ENCODE measurements at regions not wholly inside any gene's neighbourhood (a gene's known extent, or its start where the extent isn't known, plus 50 kb on each side); places are given as distances from the start of the nearest gene placed in this dataset.

DNA sequence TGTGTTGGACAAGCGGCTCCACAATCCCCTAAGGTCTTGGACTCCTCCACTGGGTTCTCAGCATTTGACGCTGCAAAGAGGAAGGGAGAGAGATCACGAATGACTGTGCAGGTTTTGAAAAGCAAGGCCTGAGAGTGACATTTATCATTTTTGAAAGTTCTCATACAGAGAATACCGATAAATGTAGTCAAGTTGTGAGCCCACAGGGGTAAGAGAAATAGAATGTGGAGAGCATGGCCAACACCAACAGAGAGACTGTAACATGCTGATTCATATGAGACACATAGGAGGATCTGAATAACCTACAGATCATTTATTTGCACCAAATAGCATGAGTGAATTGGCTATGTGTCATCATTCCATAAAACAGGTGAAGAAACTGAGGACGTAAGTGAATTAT is 230.5 kb upstream of the MBL2 start:
- no peaks in the 10 kb centered on the region for H3K36me3 ChIP-seq (ENCODE audit: low read length)
- TF ChIP-seq, protein P1, sequence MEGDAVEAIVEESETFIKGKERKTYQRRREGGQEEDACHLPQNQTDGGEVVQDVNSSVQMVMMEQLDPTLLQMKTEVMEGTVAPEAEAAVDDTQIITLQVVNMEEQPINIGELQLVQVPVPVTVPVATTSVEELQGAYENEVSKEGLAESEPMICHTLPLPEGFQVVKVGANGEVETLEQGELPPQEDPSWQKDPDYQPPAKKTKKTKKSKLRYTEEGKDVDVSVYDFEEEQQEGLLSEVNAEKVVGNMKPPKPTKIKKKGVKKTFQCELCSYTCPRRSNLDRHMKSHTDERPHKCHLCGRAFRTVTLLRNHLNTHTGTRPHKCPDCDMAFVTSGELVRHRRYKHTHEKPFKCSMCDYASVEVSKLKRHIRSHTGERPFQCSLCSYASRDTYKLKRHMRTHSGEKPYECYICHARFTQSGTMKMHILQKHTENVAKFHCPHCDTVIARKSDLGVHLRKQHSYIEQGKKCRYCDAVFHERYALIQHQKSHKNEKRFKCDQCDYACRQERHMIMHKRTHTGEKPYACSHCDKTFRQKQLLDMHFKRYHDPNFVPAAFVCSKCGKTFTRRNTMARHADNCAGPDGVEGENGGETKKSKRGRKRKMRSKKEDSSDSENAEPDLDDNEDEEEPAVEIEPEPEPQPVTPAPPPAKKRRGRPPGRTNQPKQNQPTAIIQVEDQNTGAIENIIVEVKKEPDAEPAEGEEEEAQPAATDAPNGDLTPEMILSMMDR (IDR thresholded peaks at IDR 0.05; ENCODE audit: insufficient read depth, low read length, poor library complexity, severe bottlenecking): no peak
- H3F3A ChIP-seq (ENCODE audit: insufficient read depth): no peaks in the 10 kb centered on the region
- H3K79me2 ChIP-seq (ENCODE audit: insufficient read depth, low read length): no peaks in the 10 kb centered on the region
- no peaks in the 10 kb centered on the region for H3K9me2 ChIP-seq (replicated peaks; ENCODE audit: insufficient read depth, low read length)
- H2AFZ ChIP-seq (ENCODE audit: low read depth, low read length, severe bottlenecking): no peak overlapping the region
- H3K4me2 ChIP-seq (ENCODE audit: low read depth, low read length, poor library complexity, severe bottlenecking): no peak overlapping the region
- no peaks in the 10 kb centered on the region for H3K9me3 ChIP-seq (ENCODE audit: insufficient read depth, low read length)
- no peak overlapping the region for H3K27ac ChIP-seq (ENCODE audit: low read depth, low read length)
- H3K4me3 ChIP-seq (ENCODE audit: insufficient read depth, low read length, poor library complexity, severe bottlenecking): no peak overlapping the region
- no peak overlapping the region for H3K9ac ChIP-seq (ENCODE audit: low read length)
- H3K27me3 ChIP-seq (ENCODE audit: low read length): no peaks in the 10 kb centered on the region
- H4K20me1 ChIP-seq (ENCODE audit: low read depth, low read length): no peaks in the 10 kb centered on the region

DNA sequence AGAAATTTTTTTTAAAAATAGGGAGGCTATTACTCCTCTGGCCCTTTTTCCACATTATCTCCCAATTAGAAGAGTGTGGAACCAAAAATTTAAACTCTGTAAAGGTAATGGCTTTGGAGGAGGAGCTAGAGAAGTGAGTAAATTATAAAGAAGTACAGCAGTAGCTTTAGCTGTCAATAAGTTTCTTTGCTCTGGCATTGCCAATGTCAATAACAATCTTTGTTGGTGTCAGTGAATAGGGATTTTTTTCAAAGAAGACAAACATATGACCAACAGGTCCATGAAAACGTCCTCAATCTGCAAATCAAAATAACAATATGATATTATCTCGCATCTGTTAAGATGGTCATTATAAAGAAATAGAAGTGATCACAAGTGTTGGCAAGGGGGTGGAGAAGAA is 227.1 kb upstream of the MBL2 start:
- TF ChIP-seq EZH2phosphoT487 (conservative IDR thresholded peaks at IDR 0.05; ENCODE audit: low read length): no peak
- TF ChIP-seq, protein P1 (IDR thresholded peaks at IDR 0.05; ENCODE audit: insufficient read depth, low read length, poor library complexity, severe bottlenecking): no peak
- H2AFZ ChIP-seq (ENCODE audit: low read depth, low read length, severe bottlenecking): no peak overlapping the region

DNA sequence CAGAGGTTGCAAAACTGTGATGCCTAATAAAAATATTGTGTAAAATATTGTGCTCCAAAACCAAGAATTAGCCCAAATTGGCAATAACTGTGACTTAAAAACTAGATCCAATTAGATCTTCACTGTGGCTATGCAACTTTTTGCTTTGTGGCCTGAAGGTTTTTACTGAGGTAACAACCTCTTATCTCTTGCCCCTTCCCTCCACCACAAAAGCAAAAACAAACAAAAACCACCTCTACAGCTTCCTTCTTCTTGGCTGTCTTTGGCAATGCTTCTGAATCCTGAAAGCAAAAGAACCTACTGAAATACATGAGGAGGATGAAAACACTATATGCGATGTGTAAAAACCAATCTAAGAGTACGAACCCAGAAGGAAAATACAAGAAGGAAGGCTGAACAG is 226.7 kb upstream of the MBL2 start:
- H3K4me2 ChIP-seq (ENCODE audit: low read depth, low read length, poor library complexity, severe bottlenecking): no peak overlapping the region
- no peak for TF ChIP-seq EZH2phosphoT487 (conservative IDR thresholded peaks at IDR 0.05; ENCODE audit: low read length)
- TF ChIP-seq, protein P1 (IDR thresholded peaks at IDR 0.05; ENCODE audit: insufficient read depth, low read length, poor library complexity, severe bottlenecking): no peak
- no peak overlapping the region for H3K27ac ChIP-seq (ENCODE audit: low read depth, low read length)
- H3K9me2 ChIP-seq (replicated peaks; ENCODE audit: insufficient read depth, low read length): no peaks in the 10 kb centered on the region
- no peaks in the 10 kb centered on the region for H3K27me3 ChIP-seq (ENCODE audit: low read length)
- H3F3A ChIP-seq (ENCODE audit: insufficient read depth): no peaks in the 10 kb centered on the region
- no peak overlapping the region for H2AFZ ChIP-seq (ENCODE audit: low read depth, low read length, severe bottlenecking)
- no peaks in the 10 kb centered on the region for H3K36me3 ChIP-seq (ENCODE audit: low read length)
- no peaks in the 10 kb centered on the region for H4K20me1 ChIP-seq (ENCODE audit: low read depth, low read length)
- no peaks in the 10 kb centered on the region for H3K9me3 ChIP-seq (ENCODE audit: insufficient read depth, low read length)
- H3K4me3 ChIP-seq (ENCODE audit: insufficient read depth, low read length, poor library complexity, severe bottlenecking): no peak overlapping the region
- no peak overlapping the region for H3K9ac ChIP-seq (ENCODE audit: low read length)
- H3K79me2 ChIP-seq (ENCODE audit: insufficient read depth, low read length): no peaks in the 10 kb centered on the region

More for the DNA sequence above, 227.1 kb upstream of the MBL2 start:
- H3F3A ChIP-seq (ENCODE audit: insufficient read depth): no peaks in the 10 kb centered on the region
- no peaks in the 10 kb centered on the region for H3K9me3 ChIP-seq (ENCODE audit: insufficient read depth, low read length)
- H3K27me3 ChIP-seq (ENCODE audit: low read length): no peaks in the 10 kb centered on the region
- no peaks in the 10 kb centered on the region for H3K79me2 ChIP-seq (ENCODE audit: insufficient read depth, low read length)
- no peaks in the 10 kb centered on the region for H4K20me1 ChIP-seq (ENCODE audit: low read depth, low read length)
- no peak overlapping the region for H3K4me3 ChIP-seq (ENCODE audit: insufficient read depth, low read length, poor library complexity, severe bottlenecking)
- H3K4me2 ChIP-seq (ENCODE audit: low read depth, low read length, poor library complexity, severe bottlenecking): no peak overlapping the region
- H3K9ac ChIP-seq (ENCODE audit: low read length): no peak overlapping the region
- H3K36me3 ChIP-seq (ENCODE audit: low read length): no peaks in the 10 kb centered on the region
- H3K9me2 ChIP-seq (replicated peaks; ENCODE audit: insufficient read depth, low read length): no peaks in the 10 kb centered on the region
- H3K27ac ChIP-seq (ENCODE audit: low read depth, low read length): no peak overlapping the region

DNA sequence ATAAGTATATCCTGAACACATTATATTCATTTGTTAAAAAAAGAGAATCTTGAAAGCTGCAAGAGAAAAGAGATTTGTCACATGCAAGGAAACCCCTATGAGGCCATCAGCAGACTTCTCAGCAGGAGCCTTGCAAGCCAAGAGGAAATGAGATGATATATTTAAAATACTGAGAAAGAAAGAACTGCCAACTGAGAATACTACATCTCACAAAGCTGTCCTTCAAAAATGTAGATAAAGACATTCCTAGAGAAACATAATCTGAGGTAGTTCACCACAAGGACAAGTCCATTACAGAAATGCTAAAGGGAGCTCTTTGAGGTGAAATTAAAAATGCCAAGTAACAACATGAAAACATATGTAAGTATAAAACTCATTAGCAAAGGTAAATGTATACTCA is 224.4 kb upstream of the MBL2 start:
- no peaks in the 10 kb centered on the region for H3F3A ChIP-seq (ENCODE audit: insufficient read depth)
- H3K4me3 ChIP-seq (ENCODE audit: insufficient read depth, low read length, poor library complexity, severe bottlenecking): no peak overlapping the region
- H3K27me3 ChIP-seq (ENCODE audit: low read length): no peaks in the 10 kb centered on the region
- no peak overlapping the region for H3K4me2 ChIP-seq (ENCODE audit: low read depth, low read length, poor library complexity, severe bottlenecking)
- no peaks in the 10 kb centered on the region for H4K20me1 ChIP-seq (ENCODE audit: low read depth, low read length)
- no peaks in the 10 kb centered on the region for H3K36me3 ChIP-seq (ENCODE audit: low read length)
- no peaks in the 10 kb centered on the region for H3K9me2 ChIP-seq (replicated peaks; ENCODE audit: insufficient read depth, low read length)
- H3K79me2 ChIP-seq (ENCODE audit: insufficient read depth, low read length): no peaks in the 10 kb centered on the region
- TF ChIP-seq EZH2phosphoT487 (conservative IDR thresholded peaks at IDR 0.05; ENCODE audit: low read length): no peak
- TF ChIP-seq, protein P1 (IDR thresholded peaks at IDR 0.05; ENCODE audit: insufficient read depth, low read length, poor library complexity, severe bottlenecking): no peak
- no peak overlapping the region for H2AFZ ChIP-seq (ENCODE audit: low read depth, low read length, severe bottlenecking)
- H3K9me3 ChIP-seq (ENCODE audit: insufficient read depth, low read length): no peaks in the 10 kb centered on the region
- H3K9ac ChIP-seq (ENCODE audit: low read length): no peak overlapping the region
- no peak overlapping the region for H3K27ac ChIP-seq (ENCODE audit: low read depth, low read length)

Measured in SU-DHL-6 (cell line).